Forelimb muscle (tissue), 1 donor: ENCODE measurements at regions not wholly inside any gene's neighbourhood (a gene's known extent, or its start where the extent isn't known, plus 50 kb on each side); places are given as distances from the start of the nearest gene placed in this dataset.
"Not testable (repeated sequence)": the region's sequence is repeated elsewhere in the genome, so short reads cannot be mapped to it uniquely, and the experiment has no call there.

ENCODE experiments used
- DNase-seq: peaks from one replicate; pipeline ENCODE4 v3.0.0-alpha.2; 2013; ENCODE audit warnings: low read depth

DNA sequence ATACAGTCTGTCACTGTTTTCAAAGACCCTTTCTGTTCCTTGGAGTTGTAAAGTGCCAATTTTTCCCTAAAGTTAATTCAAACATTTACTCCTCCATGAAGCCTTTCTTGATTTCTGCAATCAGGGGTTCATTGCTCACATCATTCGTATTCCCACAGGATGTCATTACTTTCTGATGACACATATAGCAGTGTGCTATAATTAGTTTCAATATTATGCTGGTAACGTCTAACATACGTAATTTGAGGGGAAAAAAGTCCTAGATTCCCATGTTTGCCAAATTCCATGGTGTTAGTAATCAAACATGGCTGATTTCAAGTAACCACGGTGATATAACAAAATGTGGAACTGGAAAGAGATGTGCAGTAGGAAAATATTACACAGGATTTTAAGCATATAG, 468.2 kb upstream of the MEF2C start:
- no peak for DNase-seq

DNA sequence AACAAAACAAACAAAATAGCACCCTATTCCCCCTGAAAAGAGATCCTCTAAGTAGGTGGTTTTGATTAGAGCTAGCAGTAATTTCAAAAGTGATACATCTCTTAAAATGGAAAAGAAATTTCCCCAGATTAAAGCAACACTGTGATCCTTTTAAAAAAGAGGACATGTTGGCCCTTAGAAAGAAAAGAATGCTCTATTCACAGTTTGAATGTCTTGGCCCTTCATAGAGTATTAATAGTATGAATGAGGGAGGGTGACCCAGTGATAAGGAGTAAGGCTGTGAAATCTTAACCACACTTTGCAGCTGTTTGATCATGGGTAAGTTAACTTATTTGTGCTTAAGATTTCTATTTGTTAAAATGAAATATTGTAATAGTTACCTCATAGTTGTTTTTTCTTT, 467.7 kb upstream of the MEF2C start:
- no peak for DNase-seq

DNA sequence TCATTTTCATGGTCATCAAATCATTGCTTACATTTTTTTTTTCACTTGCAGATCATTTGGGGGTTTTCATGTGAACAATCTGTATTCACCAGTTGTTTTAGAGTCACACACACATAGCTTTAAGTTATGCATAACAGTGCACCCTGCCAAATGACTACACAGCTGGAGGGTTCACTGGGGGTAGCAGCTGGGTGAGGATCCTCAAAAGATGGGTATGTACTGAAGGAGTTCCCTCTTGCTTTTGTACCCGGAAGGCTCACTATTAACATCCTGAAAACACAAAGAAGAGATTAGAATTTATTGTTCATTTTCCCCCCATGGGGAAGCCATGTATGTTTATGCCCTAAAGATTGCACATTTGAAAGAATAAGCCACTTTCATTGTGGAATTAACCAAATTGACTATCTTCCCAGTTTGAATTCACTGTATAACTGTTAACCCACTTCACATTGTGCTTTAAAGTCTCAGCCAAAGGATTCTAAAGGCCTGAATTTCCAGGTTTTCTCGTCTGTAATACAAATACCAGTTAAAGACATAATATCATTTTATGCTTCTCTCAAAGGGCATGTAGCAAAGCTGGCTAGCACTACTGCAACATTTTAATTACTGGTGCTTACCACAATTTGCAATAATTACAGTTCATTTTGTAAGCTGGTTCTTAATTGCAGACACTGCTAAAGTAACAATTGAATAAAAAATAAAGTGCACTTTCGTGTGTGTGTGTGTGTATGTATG, 466.4 kb upstream of the MEF2C start:
- DNase-seq = no peak

DNA sequence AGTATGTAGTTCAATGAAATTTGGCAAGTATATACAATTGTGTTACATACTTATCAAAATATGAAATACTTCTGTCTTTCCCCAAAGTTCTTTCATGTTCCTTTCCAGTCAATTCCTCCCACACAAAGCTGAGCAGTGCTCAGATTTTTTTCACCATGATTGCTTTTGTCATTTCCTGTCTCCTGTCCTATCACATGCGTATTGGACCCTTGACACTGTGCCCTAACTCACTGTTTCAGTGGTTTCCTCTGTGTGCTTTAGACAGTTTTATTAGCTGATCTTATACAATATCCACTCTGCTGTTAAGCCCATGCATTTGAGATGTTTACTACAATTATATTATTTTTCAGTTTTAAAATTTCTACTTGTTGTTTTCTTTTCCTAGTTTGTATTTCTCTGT, 463.6 kb upstream of the MEF2C start:
- DNase-seq = no peak

DNA sequence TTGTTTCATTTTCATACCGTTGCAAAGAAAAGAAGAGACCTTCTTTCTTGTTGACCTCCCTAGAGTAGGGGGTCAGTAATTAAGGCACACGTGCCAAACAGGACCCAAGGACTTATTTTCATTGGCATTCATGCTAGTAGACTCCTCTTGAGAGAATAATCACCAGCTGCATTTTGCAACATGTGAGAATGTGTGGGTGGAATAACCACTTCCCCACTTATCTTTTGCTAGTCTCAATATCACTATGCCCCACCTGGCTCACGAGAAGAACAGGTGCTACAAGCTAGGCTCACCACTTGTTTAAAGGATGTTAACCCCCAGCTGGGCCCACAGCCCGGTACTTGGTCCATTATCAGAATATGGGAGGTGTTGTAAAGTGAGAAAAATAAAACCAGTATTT, 460.7 kb upstream of the MEF2C start:
- DNase-seq = no peak

DNA sequence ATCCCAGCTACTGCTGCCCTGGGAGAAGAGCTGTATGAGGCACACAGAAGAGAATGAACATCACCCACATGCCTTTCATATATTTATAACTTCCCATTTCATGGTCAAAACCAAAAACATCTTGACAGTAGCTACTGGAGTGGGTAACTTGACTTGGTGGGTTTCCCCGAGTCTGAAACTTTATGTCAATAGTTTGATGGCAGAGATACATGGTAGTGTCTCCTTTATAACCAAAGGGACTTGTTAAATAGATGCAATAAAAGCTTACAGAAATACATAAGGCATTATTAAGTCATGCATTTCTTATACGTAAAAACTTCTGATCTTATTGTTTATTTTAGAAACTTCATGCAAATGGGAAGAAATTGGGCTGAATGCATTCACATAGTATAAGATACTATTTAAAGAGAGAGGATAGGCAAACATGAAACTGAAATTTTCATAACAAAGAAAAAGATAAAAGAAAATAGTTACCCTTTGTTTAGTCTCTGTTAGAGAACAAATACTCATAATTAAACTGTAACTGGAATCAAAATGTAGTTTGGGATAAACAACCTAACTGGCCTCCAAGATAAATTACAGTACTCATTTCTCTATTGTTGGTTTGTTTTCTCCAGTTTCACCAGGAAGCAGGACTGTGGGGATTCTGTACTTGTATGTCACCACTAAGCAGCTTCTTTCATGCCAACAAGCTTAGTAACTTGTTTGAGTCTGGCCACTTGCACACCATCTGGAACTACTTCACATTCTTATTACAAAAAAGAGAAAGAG, 459.3 kb upstream of the MEF2C start:
- no peak for DNase-seq

DNA sequence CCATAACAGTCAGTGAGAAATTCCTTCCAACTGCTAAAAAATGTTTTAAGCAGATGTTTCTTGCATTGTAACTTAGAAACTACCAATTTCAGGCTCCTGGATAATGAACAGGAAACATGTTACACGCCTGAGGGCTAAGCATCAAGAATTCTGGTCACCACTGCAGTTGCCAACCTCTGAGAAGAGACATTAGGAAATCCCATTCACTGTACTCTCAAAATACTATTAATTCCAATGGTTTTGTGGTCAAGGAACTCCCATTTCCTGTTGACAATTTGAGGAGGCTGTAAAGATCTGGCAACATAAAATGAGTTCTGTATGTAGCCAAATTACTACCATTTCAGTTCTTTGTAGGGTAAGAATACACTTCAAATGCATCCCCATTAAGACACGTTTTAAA, 456.0 kb upstream of the MEF2C start:
- DNase-seq = no peak

DNA sequence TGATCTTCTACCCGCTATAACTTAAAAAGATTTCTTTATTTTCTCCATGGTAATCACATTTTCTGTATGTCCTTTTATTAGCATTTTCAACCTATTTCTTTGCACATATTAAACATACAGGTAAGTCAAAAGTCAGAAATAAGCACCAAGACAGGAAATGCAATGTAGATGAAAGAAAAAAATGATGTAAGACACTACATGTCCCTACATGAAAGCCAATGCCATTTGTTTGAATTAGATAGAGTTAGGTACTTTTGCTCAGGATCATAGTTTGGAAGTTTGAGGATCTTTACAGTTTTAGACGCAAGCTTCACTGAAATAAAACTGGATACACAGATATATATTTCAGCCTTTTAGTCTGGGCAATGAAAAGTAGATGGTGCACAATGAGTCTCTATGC, 453.1 kb upstream of the MEF2C start:
- DNase-seq = no peak

DNA sequence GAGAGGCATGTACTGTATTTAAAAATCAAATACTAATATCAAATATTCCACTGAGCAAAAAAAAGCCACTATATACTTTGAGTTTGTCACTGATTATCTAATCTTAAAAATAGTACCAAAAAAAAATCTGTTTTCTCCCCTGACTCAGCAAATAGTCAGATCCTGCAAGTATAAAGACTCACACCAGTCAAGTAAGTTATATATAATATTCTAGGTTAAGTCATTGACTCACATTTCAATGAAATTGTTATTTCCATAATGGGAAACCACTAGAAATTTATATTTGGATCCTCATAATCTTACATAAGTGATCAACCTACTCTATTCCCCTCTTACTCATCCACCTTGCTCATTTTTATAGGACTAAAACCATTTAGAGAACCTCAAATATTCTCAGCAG, 447.2 kb upstream of the MEF2C start:
- DNase-seq = no peak

DNA sequence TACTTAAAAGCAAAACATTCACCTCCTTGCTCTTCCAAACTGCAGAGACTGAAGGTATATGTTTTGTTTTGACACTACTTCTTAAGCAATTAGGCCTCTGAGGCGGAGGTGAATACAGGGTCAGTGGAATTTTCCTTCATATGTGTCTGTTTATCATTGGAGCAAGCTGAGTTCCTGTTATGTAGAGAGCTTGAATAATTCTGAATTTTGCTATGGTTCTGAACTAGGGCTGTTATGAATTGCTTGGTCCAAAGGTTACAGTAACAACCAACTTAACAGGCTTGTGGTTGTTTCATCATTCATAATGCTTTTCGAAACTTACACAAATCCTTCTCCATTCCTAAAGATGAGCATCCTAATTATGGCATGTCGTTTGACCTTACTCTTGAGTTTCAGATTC, 444.6 kb upstream of the MEF2C start:
- DNase-seq = no peak

DNA sequence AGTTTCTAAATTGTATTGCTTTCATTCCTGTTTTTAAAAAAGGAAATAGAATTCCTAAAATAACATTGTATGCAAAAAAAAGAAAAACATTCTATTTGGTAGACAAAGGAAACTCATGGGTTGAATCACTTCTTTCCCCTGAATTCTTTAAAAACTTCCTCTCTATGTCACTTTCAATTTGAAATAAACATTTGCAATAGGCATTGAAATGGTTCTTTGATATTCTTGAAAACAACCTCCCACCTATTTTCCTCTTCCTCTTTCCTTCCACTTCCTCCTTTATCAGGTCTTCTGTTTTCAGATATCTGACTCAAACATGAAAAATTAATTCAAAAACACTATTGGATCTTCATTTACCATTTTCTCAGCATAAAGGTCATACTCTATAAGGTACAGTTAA, 442.0 kb upstream of the MEF2C start:
- DNase-seq = no peak

DNA sequence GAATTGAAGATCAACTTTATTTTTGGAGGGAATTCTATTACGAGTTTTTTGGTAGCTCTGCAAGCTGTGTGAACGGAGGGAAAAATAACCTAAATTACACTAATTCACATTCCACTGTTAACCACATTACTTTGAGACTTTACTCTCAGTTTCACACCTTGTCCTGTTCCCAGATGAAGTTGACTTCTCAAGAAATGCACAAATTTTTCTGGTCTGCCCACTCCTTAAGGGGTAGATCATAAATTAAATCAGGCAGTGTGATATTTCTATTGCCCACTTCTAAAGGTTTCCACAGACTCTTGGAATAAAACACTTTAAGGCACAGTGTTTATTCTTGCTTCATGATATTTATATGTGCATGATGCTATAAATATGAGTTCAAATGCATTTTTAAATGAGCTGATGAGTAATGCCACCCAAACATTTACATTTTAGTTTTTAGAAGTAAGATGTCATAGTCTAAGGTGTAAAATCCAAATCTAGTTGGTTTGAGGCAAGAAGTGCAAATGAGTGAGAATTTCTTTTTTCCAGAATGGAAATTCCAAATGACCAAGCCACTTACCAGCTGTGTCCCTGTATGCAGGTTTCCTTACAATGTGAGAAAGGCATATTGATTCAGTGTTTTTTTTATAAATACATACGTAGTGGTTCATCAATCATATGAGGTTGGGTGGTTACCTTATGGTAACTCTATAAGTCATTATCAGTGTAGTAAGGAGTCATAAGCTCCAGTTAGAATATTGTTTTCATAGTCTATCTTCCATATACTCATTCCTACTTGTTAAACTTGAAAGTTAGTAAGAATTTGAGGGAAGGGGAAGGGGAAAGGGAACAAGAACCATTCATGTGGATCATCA, 437.7 kb upstream of the MEF2C start:
- no peak for DNase-seq

DNA sequence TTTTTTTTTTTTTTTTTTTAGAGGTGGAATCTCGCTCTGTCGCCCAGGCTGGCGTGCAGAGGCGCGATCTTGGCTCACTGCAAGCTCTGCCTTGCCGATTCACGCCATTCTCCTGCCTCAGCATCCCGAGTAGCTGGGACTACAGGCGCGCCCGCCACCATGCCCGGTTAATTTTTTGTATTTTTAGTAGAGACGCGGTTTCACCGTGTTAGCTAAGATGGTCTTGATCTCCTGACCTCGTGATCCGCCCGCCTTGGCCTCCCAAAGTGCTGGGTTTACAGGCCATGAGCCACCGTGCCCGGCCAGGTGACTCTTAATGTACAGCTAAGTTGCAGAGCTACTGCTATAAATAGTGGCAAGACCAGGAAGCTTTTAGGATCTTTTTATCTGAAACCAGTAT, 434.9 kb upstream of the MEF2C start:
- not testable (repeated sequence) for DNase-seq

DNA sequence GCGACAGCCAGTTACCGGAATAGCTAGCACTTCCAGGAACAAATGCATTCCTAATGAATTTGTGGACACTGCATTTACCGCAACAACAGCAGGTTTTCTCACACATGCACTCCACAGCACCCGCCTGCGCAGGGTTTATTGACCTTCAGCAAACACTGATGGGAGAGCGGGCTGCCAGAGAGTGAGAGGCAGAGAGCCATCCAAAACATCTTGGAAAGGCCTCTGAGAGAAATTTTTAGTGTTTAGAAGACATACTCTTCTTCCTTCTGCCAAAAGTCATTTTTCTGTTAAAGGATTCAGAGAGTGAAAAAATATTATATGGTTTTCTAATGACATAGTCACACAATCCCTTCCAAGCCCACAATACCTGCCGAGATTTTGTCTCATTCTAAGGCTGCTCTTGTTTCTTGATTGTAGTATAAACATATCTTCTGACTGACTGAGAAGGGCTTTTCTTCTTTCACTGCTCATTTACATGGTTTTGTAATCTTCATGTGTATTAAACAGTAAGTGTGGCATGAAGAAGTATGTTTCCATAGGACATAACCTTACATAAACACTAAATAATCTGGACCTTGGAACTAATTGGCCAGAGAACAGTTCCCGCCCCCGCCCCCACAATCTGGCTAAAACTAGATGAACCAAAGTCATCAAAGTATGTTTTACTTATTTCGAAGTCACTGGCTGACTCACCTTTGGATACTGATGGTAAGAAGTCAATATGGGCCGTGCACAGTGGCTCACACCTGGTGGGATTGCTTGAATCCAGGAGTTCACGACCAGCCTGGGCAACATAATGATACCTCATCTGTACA, 432.5 kb upstream of the MEF2C start:
- DNase-seq = no peak

DNA sequence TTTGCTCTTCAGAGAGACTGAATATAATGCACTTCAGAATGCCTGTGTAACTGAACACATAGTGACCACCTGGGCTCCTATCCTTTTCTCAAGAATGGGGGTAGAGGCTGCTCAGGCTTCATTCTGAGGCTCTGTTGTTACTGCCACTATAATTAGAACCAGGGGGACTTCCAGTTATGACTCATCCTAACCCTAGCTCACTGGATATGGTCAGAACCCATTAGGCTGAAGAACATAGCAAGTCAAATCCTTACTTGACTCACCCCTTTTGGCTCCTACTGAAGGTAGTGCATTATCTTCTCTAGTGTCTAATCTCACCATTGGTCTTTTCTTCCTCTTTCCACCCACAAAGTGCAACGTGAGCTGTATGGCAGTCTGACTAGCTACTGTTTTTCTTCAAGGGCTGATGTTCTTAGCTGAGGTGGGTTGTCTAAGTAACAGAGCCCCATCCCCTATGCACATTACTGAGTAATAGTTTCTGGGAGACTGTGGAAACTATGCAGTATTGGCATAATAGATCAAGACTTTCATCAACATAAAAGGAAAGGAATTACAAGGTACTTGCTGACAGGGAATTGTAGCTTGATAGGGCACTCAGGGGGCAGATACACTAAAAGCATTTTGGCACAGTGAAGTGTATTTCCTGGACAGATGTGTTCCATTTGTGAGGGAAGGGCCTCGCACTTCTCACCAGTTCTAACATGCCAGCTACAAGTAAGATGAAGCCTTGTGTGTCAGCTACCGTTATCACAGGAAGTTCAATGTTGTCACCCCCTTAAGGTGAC, 431.0 kb upstream of the MEF2C start:
- no peak for DNase-seq

DNA sequence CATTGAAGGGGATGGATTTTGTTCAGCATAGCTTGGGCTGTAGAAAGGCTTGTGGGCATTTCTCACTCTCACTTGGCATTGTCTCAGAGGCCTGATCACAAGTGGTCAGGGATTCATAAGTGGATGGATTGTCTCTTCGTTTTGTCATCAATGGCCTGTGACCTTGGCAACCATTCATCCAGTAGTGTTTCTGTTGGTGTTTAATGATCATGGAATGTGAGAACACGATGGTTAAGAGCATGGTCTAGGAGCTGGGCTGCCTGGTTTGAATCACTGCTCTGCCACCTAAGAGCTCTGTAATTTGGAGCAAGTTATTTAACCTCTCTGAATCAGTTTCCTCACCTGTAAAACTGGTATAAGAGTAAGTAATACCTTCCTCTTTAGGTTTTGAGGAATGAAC, 430.1 kb upstream of the MEF2C start:
- DNase-seq = no peak

DNA sequence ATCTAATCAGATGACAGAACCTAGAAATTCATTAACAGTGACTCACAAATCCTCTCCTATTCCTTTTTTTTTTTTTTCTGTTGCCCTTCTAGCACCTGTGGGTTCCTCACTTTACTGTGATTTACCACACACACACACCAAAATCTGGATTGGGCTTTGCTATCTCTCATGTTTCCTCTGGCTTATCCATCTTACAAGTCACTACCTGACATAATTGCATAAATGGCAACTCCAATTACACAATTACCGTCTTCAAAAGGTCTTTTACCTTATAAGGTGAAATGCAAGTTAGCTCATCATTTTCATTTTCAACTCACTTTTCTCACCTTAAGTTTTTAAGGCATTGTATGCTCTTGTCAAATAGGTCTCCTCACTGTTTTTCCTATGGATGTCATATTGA, 426.3 kb upstream of the MEF2C start:
- no peak for DNase-seq

DNA sequence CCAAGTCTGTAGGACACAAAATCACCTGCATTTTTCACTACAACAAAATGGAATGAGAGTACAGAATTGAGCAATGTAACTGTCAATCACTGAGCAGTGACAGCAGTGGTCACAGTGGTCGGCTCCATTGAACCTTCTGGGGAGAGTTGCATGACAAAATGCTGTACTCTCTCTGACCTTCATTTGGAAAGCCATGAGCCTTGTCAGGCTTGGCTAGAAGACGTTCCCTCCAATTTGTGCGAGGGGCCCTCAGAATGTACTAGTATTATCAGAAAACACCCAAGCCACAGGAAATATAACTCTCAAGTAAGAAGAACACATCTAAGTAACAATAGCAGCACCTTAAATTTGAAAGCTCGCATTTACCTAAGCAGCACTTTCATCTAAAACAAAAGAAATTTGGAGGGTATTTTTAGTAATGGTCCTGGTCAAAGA, 425.6 kb upstream of the MEF2C start:
- DNase-seq = no peak

DNA sequence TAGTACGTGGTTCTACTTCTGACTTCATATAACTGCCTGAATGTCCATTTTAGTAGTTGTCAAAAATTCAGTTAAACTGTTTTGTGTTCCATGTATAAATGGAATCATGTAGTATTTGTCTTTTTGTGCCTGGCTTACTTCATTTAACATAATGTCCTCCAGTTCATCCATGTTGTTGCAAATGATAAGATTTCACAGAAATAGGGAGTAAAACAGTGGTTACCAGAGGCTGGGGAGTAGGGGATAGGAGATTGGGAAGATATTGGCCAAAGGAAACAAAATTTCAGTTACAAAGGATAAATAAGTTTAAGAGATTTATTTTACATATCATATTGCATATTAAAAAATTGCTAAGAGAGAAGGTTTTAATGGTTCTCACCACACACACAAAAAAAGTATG, 425.0 kb upstream of the MEF2C start:
- DNase-seq = no peak

DNA sequence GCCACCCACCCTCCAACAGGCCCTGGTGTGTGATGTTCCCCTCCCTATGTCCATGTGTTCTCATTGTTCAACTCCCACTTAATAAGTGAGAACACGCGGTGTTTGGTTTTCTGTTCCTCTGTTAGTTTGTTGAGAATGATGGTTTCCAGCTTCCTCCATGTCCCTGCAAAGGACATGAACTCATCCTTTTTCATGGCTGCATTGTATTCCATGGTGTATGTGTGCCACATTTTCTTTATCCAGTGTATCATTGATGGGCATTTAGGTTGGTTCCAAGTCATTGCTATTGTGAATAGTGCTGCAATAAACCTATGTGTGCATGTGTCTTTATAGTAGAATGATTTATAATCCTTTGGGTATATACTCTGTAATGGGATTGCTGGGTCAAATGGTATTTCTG, 424.2 kb upstream of the MEF2C start:
- not testable (repeated sequence) for DNase-seq

DNA sequence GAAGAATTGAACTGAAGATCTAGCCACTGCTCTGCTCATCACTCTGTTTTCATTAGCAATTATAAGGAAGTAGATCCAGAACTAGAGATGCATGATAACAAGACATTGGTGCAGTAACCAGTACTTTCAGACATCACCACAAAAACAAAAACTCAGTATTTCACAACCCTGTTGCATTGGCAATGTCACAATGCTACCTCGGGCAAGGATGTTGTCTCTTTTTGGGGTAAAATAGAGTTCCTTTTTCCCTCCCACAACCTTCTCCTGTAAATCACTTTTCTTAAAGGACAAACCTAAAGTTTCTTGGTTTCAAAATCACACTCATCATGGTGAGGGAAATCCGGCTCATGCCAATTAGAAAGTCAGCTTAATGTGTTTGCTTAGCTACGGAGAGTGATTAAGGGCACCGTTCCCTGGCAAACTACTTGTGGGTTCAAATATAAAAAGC, 420.1 kb upstream of the MEF2C start:
- DNase-seq = no peak
